Neural cell (in vitro differentiated cells): ENCODE measurements at regions not wholly inside any gene's neighbourhood (a gene's known extent, or its start where the extent isn't known, plus 50 kb on each side); places are given as distances from the start of the nearest gene placed in this dataset.

ENCODE experiments used
- H2AFZ ChIP-seq: fragments of 200-600, 300-800 bp; sonication (generic), shearing (Covaris generic); 2 replicates; pipeline ENCODE4 v1.6.0; 2014; ENCODE audit warnings: low read depth, mild to moderate bottlenecking, antibody characterized with exemption, low read length, moderate library complexity
- H3F3A ChIP-seq: fragments of 200-600 bp; shearing (Covaris generic); 2 replicates; pipeline ENCODE4 v1.6.1; 2016; ENCODE audit warnings: mild to moderate bottlenecking, moderate library complexity, mixed read lengths, antibody characterized with exemption, low read length; ENCODE audit not compliant: insufficient read depth, poor library complexity, severe bottlenecking
- H3K27ac ChIP-seq: fragments of 200-600, 300-800 bp; sonication (generic), shearing (Covaris generic); 2 replicates; pipeline ENCODE4 v1.5.1; 2014; ENCODE audit warnings: mild to moderate bottlenecking, low read length, moderate library complexity
- H3K27me3 ChIP-seq: fragments of 300-800, 200-600 bp; sonication (generic), shearing (Covaris generic); 2 replicates; pipeline ENCODE4 v1.6.0; 2014; ENCODE audit warnings: mild to moderate bottlenecking, low read depth, low read length, moderate library complexity; ENCODE audit not compliant: insufficient read depth
- H3K36me3 ChIP-seq: fragments of 300-800, 200-600 bp; sonication (generic), shearing (Covaris generic); 2 replicates; pipeline ENCODE4 v1.5.1; 2014; ENCODE audit warnings: mild to moderate bottlenecking, antibody characterized with exemption, low read length, moderate library complexity; ENCODE audit not compliant: insufficient read depth
- H3K4me2 ChIP-seq: fragments of 300-800, 200-600 bp; sonication (generic), shearing (Covaris generic); 2 replicates; pipeline ENCODE4 v1.6.0; 2014; ENCODE audit warnings: mild to moderate bottlenecking, low read length
- H3K4me3 ChIP-seq: fragments of 300-800, 200-600 bp; sonication (generic), shearing (Covaris generic); 2 replicates; pipeline ENCODE4 v1.5.1; 2014; ENCODE audit warnings: mild to moderate bottlenecking, low read length, moderate library complexity
- H3K79me2 ChIP-seq: fragments of 200-600 bp; shearing (Covaris generic); replicated peaks from 2 replicates; pipeline ENCODE4 v1.6.0; 2014; ENCODE audit warnings: mild to moderate bottlenecking, low read length, moderate library complexity; ENCODE audit not compliant: insufficient read depth
- H3K9ac ChIP-seq: fragments of 300-800, 200-600 bp; sonication (generic), shearing (Covaris generic); 2 replicates; pipeline ENCODE4 v1.6.1; 2016; ENCODE audit warnings: mild to moderate bottlenecking, low read length, mixed read lengths
- H3K9me2 ChIP-seq: fragments of 200-600 bp; shearing (Covaris generic); 2 replicates; pipeline ENCODE4 v1.6.1; 2016; ENCODE audit warnings: mild to moderate bottlenecking, low read length, mixed read lengths; ENCODE audit not compliant: insufficient read depth
- H3K9me3 ChIP-seq: fragments of 200-600, 300-800 bp; sonication (generic), shearing (Covaris generic); 2 replicates; pipeline ENCODE4 v1.6.1; 2016; ENCODE audit warnings: mild to moderate bottlenecking, mixed run types, low read length, moderate library complexity, mixed read lengths
- H4K20me1 ChIP-seq: fragments of 200-600 bp; shearing (Covaris generic); 2 replicates; pipeline ENCODE4 v1.6.1; 2016; ENCODE audit warnings: mild to moderate bottlenecking, mixed run types; ENCODE audit not compliant: insufficient read depth
- CTCF ChIP-seq: fragments of 450-650 bp; IDR thresholded peaks from 2 replicates; pipeline ENCODE4 v1.5.1; 2014; ENCODE audit warnings: antibody characterized with exemption, mild to moderate bottlenecking, moderate library complexity; ENCODE audit not compliant: poor library complexity, severe bottlenecking
- EP300 ChIP-seq: fragments of 450-650 bp; conservative IDR thresholded peaks from 2 replicates; pipeline ENCODE4 v1.6.1; 2014; ENCODE audit warnings: antibody characterized with exemption, mild to moderate bottlenecking, moderate library complexity; ENCODE audit not compliant: poor library complexity, severe bottlenecking
- EZH2 ChIP-seq: fragments of 200-600, 300-800 bp; shearing (Covaris generic), sonication (generic); IDR thresholded peaks from 2 replicates; pipeline ENCODE4 v1.6.1; 2014; ENCODE audit warnings: antibody characterized with exemption, low read length, borderline replicate concordance, mild to moderate bottlenecking; ENCODE audit not compliant: insufficient read depth, poor library complexity, severe bottlenecking
- MXI1 ChIP-seq: fragments of 450-650 bp; conservative IDR thresholded peaks from 2 replicates; pipeline ENCODE4 v1.6.1; 2014; ENCODE audit warnings: antibody characterized with exemption, mild to moderate bottlenecking; ENCODE audit not compliant: poor library complexity, severe bottlenecking
- POLR2AphosphoS5 ChIP-seq: IDR thresholded peaks from 2 replicates; pipeline ENCODE4 v1.6.1; 2012
- RAD21 ChIP-seq: fragments of 450-650 bp; conservative IDR thresholded peaks from 2 replicates; pipeline ENCODE4 v1.6.1; 2014; ENCODE audit warnings: antibody characterized with exemption, mild to moderate bottlenecking, moderate library complexity
- REST ChIP-seq: IDR thresholded peaks from 2 replicates; pipeline ENCODE4 v1.6.1; 2012; ENCODE audit warnings: borderline replicate concordance
- SMC3 ChIP-seq: fragments of 450-650 bp; conservative IDR thresholded peaks from 2 replicates; pipeline ENCODE4 v1.6.1; 2014; ENCODE audit warnings: antibody characterized with exemption, mild to moderate bottlenecking, moderate library complexity; ENCODE audit not compliant: poor library complexity
- TAF1 ChIP-seq: IDR thresholded peaks from 2 replicates; pipeline ENCODE4 v1.6.1; 2012; ENCODE audit warnings: low read depth

DNA sequence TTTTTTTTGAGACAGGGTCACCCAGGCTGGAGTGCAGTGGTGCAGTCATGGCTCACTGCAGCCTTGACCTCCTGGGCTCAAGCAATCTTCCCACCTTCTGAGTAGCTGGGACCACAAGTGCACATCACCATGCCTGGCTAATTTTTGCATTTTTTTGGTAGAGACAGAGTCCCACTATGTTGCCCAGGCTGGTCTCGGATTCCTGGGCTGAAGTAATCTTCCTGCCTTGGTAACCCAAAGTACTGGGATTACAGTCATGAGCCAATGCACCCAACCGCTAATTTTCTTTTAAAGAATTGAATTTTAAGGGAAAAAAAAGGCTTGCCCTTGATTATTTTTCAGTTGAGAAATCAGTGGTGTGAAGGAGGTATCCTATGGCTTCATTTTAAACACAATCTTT lies 334.0 kb downstream of the SOX2 start:
- Histone ChIP-seq H3K4me2 (no peak overlapping the region), H4K20me1 (no peaks in the 10 kb centered on the region), H3K27ac (no peak overlapping the region), H3K36me3 (no peaks in the 10 kb centered on the region), H3K4me3 (no peak overlapping the region), H3K79me2 (no peaks in the 10 kb centered on the region), H3K9me2 (no peaks in the 10 kb centered on the region), H2AFZ (no peak overlapping the region), H3K27me3 (no peaks in the 10 kb centered on the region), H3F3A (no peaks in the 10 kb centered on the region), H3K9ac (no peak overlapping the region), H3K9me3 (no peaks in the 10 kb centered on the region)
- no peak for TF ChIP-seq SMC3
- TF ChIP-seq MXI1: no peak
- TF ChIP-seq POLR2AphosphoS5: no peak
- no peak for TF ChIP-seq REST
- TF ChIP-seq TAF1: no peak
- TF ChIP-seq CTCF: no peak
- no peak for TF ChIP-seq EP300
- TF ChIP-seq RAD21: no peak
- no peak for TF ChIP-seq EZH2

GRCh38 chr3:182046166-182046764 lies 334.5 kb downstream of the SOX2 start:
- Histone ChIP-seq H3K36me3 (no peaks in the 10 kb centered on the region), H3K9me2 (no peaks in the 10 kb centered on the region), H3F3A (no peaks in the 10 kb centered on the region), H3K79me2 (no peaks in the 10 kb centered on the region), H3K27ac (no peak overlapping the region), H3K4me2 (no peak overlapping the region), H4K20me1 (no peaks in the 10 kb centered on the region), H3K9ac (no peak overlapping the region), H3K4me3 (no peak overlapping the region), H3K27me3 (no peaks in the 10 kb centered on the region), H3K9me3 (no peaks in the 10 kb centered on the region), H2AFZ (no peak overlapping the region)
- no peak for TF ChIP-seq EZH2
- TF ChIP-seq SMC3: no peak
